H9 (cell line): ENCODE measurements at regions not wholly inside any gene's neighbourhood (a gene's known extent, or its start where the extent isn't known, plus 50 kb on each side); places are given as distances from the start of the nearest gene placed in this dataset.

ENCODE experiments used
- DNase-seq: peaks from one replicate; pipeline ENCODE4 v3.0.0-alpha.2; 2017
- H2AFZ ChIP-seq: one replicate; pipeline ENCODE4 v1.6.1; 2013; ENCODE audit warnings: mild to moderate bottlenecking, low read length, control low read depth, moderate library complexity
- H2AK5ac ChIP-seq: 2 replicates; pipeline ENCODE4 v1.6.1; 2013; ENCODE audit warnings: low read length, control low read depth, mixed read lengths; ENCODE audit not compliant: insufficient read length
- H2BK120ac ChIP-seq: one replicate; pipeline ENCODE4 v1.6.1; 2013; ENCODE audit warnings: low read depth, mild to moderate bottlenecking, low read length, control low read depth, inconsistent platforms; ENCODE audit not compliant: poor library complexity, severe bottlenecking
- H2BK12ac ChIP-seq: 2 replicates; pipeline ENCODE4 v1.6.1; 2013; ENCODE audit warnings: low read length, control low read depth, mixed read lengths, low read depth; ENCODE audit not compliant: insufficient read length
- H2BK15ac ChIP-seq: 2 replicates; pipeline ENCODE4 v1.6.1; 2013; ENCODE audit warnings: low read depth, low read length, control low read depth
- H2BK20ac ChIP-seq: one replicate; pipeline ENCODE4 v1.6.1; 2013; ENCODE audit warnings: low read depth, mild to moderate bottlenecking, low read length, control low read depth, inconsistent platforms; ENCODE audit not compliant: poor library complexity, severe bottlenecking
- H2BK5ac ChIP-seq: 2 replicates; pipeline ENCODE4 v1.6.1; 2013; ENCODE audit warnings: low read length, control low read depth, mixed read lengths; ENCODE audit not compliant: insufficient read length
- H3K14ac ChIP-seq: 2 replicates; pipeline ENCODE4 v1.6.1; 2013; ENCODE audit warnings: low read length, control low read depth; ENCODE audit not compliant: insufficient read depth
- H3K18ac ChIP-seq: 2 replicates; pipeline ENCODE4 v1.6.1; 2013; ENCODE audit warnings: low read depth, mild to moderate bottlenecking, mixed read lengths, low read length, control low read depth; ENCODE audit not compliant: insufficient read length
- H3K23ac ChIP-seq: 2 replicates; pipeline ENCODE4 v1.6.1; 2013; ENCODE audit warnings: low read length, control low read depth, mixed read lengths, low read depth; ENCODE audit not compliant: insufficient read length
- H3K23me2 ChIP-seq: 2 replicates; pipeline ENCODE4 v1.6.1; 2013; ENCODE audit warnings: low read depth, mild to moderate bottlenecking, mixed read lengths, low read length, control low read depth; ENCODE audit not compliant: insufficient read length, poor library complexity, severe bottlenecking
- H3K27ac ChIP-seq: 2 replicates; pipeline ENCODE4 v1.5.1; 2013; ENCODE audit warnings: low read length, control low read depth, mixed read lengths, low read depth; ENCODE audit not compliant: insufficient read length
- H3K27me3 ChIP-seq: 2 replicates; pipeline ENCODE4 v1.6.1; 2013; ENCODE audit warnings: low read length, control low read depth, inconsistent platforms; ENCODE audit not compliant: insufficient read depth
- H3K4ac ChIP-seq: 2 replicates; pipeline ENCODE4 v1.6.1; 2013; ENCODE audit warnings: low read depth, mild to moderate bottlenecking, control low read depth, inconsistent platforms, low read length, moderate library complexity
- H3K4me1 ChIP-seq: 2 replicates; pipeline ENCODE4 v1.6.1; 2013; ENCODE audit warnings: low read length, control low read depth, inconsistent platforms; ENCODE audit not compliant: insufficient read depth
- H3K4me2 ChIP-seq: 2 replicates; pipeline ENCODE4 v1.6.1; 2013; ENCODE audit warnings: low read length, control low read depth, mixed read lengths; ENCODE audit not compliant: insufficient read length, insufficient read depth
- H3K56ac ChIP-seq: 2 replicates; pipeline ENCODE4 v1.6.1; 2013; ENCODE audit warnings: low read depth, mild to moderate bottlenecking, mixed read lengths, low read length, control low read depth; ENCODE audit not compliant: insufficient read length
- H3K79me1 ChIP-seq: 2 replicates; pipeline ENCODE4 v1.6.1; 2013; ENCODE audit warnings: low read depth, mild to moderate bottlenecking, moderate library complexity, low read length, control low read depth, inconsistent platforms; ENCODE audit not compliant: insufficient read depth, poor library complexity, severe bottlenecking
- H3K79me2 ChIP-seq: 2 replicates; pipeline ENCODE4 v1.6.1; 2013; ENCODE audit warnings: low read length, control low read depth, inconsistent platforms; ENCODE audit not compliant: insufficient read depth
- H3K9ac ChIP-seq: 2 replicates; pipeline ENCODE4 v1.6.1; 2013; ENCODE audit warnings: low read length, control low read depth, mixed read lengths; ENCODE audit not compliant: insufficient read length; ENCODE audit errors: extremely low read depth
- H3K9me3 ChIP-seq: one replicate; pipeline ENCODE4 v1.6.1; 2013; ENCODE audit warnings: low read depth, low read length, inconsistent platforms; ENCODE audit not compliant: control insufficient read depth
- H3T11ph ChIP-seq: one replicate; pipeline ENCODE4 v1.6.1; 2013; ENCODE audit warnings: mild to moderate bottlenecking, low read length, control low read depth, inconsistent platforms
- H4K20me1 ChIP-seq: one replicate; pipeline ENCODE4 v1.6.1; 2013; ENCODE audit not compliant: control insufficient read depth, insufficient read length, insufficient read depth
- H4K5ac ChIP-seq: 2 replicates; pipeline ENCODE4 v1.6.1; 2013; ENCODE audit warnings: low read depth, mild to moderate bottlenecking, mixed read lengths, low read length, control low read depth; ENCODE audit not compliant: insufficient read length
- H4K8ac ChIP-seq: replicated peaks from 2 replicates; pipeline ENCODE4 v1.6.1; 2013; ENCODE audit warnings: low read length, control low read depth, mixed read lengths, low read depth; ENCODE audit not compliant: insufficient read length
- H4K91ac ChIP-seq: 2 replicates; pipeline ENCODE4 v1.6.1; 2013; ENCODE audit warnings: low read depth, mild to moderate bottlenecking, moderate library complexity, mixed read lengths, low read length, control low read depth; ENCODE audit not compliant: insufficient read length
- H3K27ac Mint-ChIP-seq, 3 experiments: 2 replicates in 2 of 3; 3 replicates in 1 of 3; pipeline ENCODE4 v1.8.0; 2020 to 2021; ENCODE audit warnings: mixed read lengths in 3 of 3, mild to moderate bottlenecking in 1 of 3, moderate library complexity in 1 of 3
- H3K27me3 Mint-ChIP-seq: 2 replicates; pipeline ENCODE4 v1.8.0; 2021; ENCODE audit warnings: low read depth, mild to moderate bottlenecking, moderate library complexity, mixed read lengths
- H3K36me3 Mint-ChIP-seq, 3 experiments: 2 replicates in 2 of 3; 3 replicates in 1 of 3; pipeline ENCODE4 v1.8.0; 2020 to 2021; ENCODE audit warnings: low read depth in 3 of 3, mixed read lengths in 3 of 3; ENCODE audit not compliant: insufficient read depth in 1 of 3
- H3K4me1 Mint-ChIP-seq, 2 experiments: 2 replicates each; pipeline ENCODE4 v1.8.0; 2020; ENCODE audit warnings: mixed read lengths in 2 of 2
- H3K4me3 Mint-ChIP-seq, 2 experiments: 2 replicates in 1 of 2; 3 replicates in 1 of 2; pipeline ENCODE4 v1.8.0; 2020 to 2021; ENCODE audit warnings: mild to moderate bottlenecking in 2 of 2, mixed read lengths in 2 of 2, moderate library complexity in 1 of 2
- H3K9me3 Mint-ChIP-seq, 2 experiments: 2 replicates in 1 of 2; 3 replicates in 1 of 2; pipeline ENCODE4 v1.8.0; 2020; ENCODE audit warnings: mild to moderate bottlenecking in 2 of 2, mixed read lengths in 2 of 2, moderate library complexity in 1 of 2
- CTCF ChIP-seq: fragments of 200-600 bp; sonication (generic); conservative IDR thresholded peaks from 3 replicates; pipeline ENCODE4 v1.8.0; 2021; ENCODE audit warnings: antibody characterized with exemption, mild to moderate bottlenecking
- WGBS: extraction: QIAGEN DNeasy Blood & Tissue Kit; methylation state at CpG from one replicate; pipeline ENCODE4 v1.1.7; 2013; ENCODE audit warnings: missing lambda C conversion rate, low lambda C conversion rate, mixed read lengths; ENCODE audit not compliant: insufficient read length; ENCODE audit errors: extremely low coverage; 5-methylcytosine and 5-hydroxymethylcytosine counted together

GRCh38 chr22:48649031-48649430 lies 1178.6 kb downstream of the BRD1 start:
- H3K27me3 Mint-ChIP-seq, result no peaks in the 10 kb centered on the region; the same call in 1 of the 2 replicates
- Histone ChIP-seq H4K91ac (no peak overlapping the region), H4K8ac (no peak overlapping the region), H3K4ac (no peak overlapping the region), H2AFZ (no peak overlapping the region), H3K79me1 (no peaks in the 10 kb centered on the region), H2BK5ac (no peak overlapping the region), H3K4me2 (no peak overlapping the region), H3K23ac (no peak overlapping the region), H2BK12ac (no peak overlapping the region), H2AK5ac (no peak overlapping the region), H3T11ph (no peak overlapping the region), H2BK120ac (no peak overlapping the region), H3K23me2 (no peaks in the 10 kb centered on the region), H3K9me3 (no peaks in the 10 kb centered on the region), H4K5ac (no peak overlapping the region), H3K56ac (no peak overlapping the region), H3K27ac (no peak overlapping the region), H3K79me2 (no peaks in the 10 kb centered on the region), H3K27me3 (no peaks in the 10 kb centered on the region), H2BK15ac (no peak overlapping the region), H4K20me1 (no peaks in the 10 kb centered on the region), H3K14ac (no peak overlapping the region), H3K18ac (no peak overlapping the region), H3K9ac (no peak overlapping the region), H3K4me1 (no peaks in the 10 kb centered on the region), H2BK20ac (no peak overlapping the region)
- H3K4me1 Mint-ChIP-seq, result peaks cover 0 to 7% of the 10 kb centered on the region in 2 experiments; a peak in 1 of 4 replicates
- no CpG with 5 or more reads among the region's 9 CpGs for WGBS
- no peak overlapping the region for H3K27ac Mint-ChIP-seq
- no peaks in the 10 kb centered on the region for H3K9me3 Mint-ChIP-seq
- H3K4me3 Mint-ChIP-seq, result no peak overlapping the region
- H3K36me3 Mint-ChIP-seq, result peaks cover 5% of the 10 kb centered on the region in 3 experiments; a peak in 4 of 7 replicates
- no peak for DNase-seq
- TF ChIP-seq CTCF, result no peak
